ENCODE measurements at regions not wholly inside any gene's neighbourhood (a gene's known extent, or its start where the extent isn't known, plus 50 kb on each side); places are given as distances from the start of the nearest gene placed in this dataset.

GRCh38 chr7:4460597-4460996 is 221.5 kb upstream of the FOXK1 start:
- Histone ChIP-seq H3K27ac (ENCODE audit: insufficient read length, low read depth, low read length) (no peak overlapping the region), H3K4ac (ENCODE audit: low read depth, low read length) (no peak overlapping the region), H4K5ac (ENCODE audit: insufficient read length, low read depth, low read length) (no peak overlapping the region), H3T11ph (ENCODE audit: low read length) (no peak overlapping the region), H2BK20ac (ENCODE audit: low read depth, low read length, poor library complexity, severe bottlenecking) (no peak overlapping the region), H3K9me3 (ENCODE audit: control insufficient read depth, low read depth, low read length) (no peaks in the 10 kb centered on the region), H3K14ac (ENCODE audit: insufficient read depth, low read length) (no peak overlapping the region), H2BK15ac (ENCODE audit: low read depth, low read length) (no peak overlapping the region), H4K91ac (ENCODE audit: insufficient read length, low read depth, low read length) (no peak overlapping the region), H3K23ac (ENCODE audit: insufficient read length, low read depth, low read length) (no peak overlapping the region), H3K79me1 (ENCODE audit: insufficient read depth, low read depth, low read length, poor library complexity, severe bottlenecking) (no peaks in the 10 kb centered on the region), H2AFZ (ENCODE audit: low read length) (no peak overlapping the region), H2BK5ac (ENCODE audit: insufficient read length, low read length) (no peak overlapping the region), H3K56ac (ENCODE audit: insufficient read length, low read depth, low read length) (no peak overlapping the region), H4K20me1 (ENCODE audit: control insufficient read depth, insufficient read depth, insufficient read length) (no peaks in the 10 kb centered on the region), H3K27me3 (ENCODE audit: insufficient read depth, low read length) (no peaks in the 10 kb centered on the region), H3K9ac (ENCODE audit: extremely low read depth, insufficient read length, low read length) (no peak overlapping the region), H2AK5ac (ENCODE audit: insufficient read length, low read length) (no peak overlapping the region), H3K18ac (ENCODE audit: insufficient read length, low read depth, low read length) (no peak overlapping the region), H2BK12ac (ENCODE audit: insufficient read length, low read depth, low read length) (no peak overlapping the region), H2BK120ac (ENCODE audit: low read depth, low read length, poor library complexity, severe bottlenecking) (no peak overlapping the region), H3K4me2 (ENCODE audit: insufficient read depth, insufficient read length, low read length) (no peak overlapping the region), H4K8ac (replicated peaks; ENCODE audit: insufficient read length, low read depth, low read length) (no peak overlapping the region), H3K79me2 (ENCODE audit: insufficient read depth, low read length) (no peaks in the 10 kb centered on the region), H3K23me2 (ENCODE audit: insufficient read length, low read depth, low read length, poor library complexity, severe bottlenecking) (no peaks in the 10 kb centered on the region), H3K4me1 (ENCODE audit: insufficient read depth, low read length) (no peaks in the 10 kb centered on the region; the same call in 1 of the 2 replicates)
- Mint-ChIP-seq H3K4me3 (no peak overlapping the region), H3K27ac (no peak overlapping the region), H3K36me3 (ENCODE audit: insufficient read depth in 1 of 3, low read depth in 3 of 3) (peaks cover 0 to 5% (median 5%) of the 10 kb centered on the region in 3 experiments; a peak in 4 of 7 replicates), H3K9me3 (peaks cover 5 to 65% of the 10 kb centered on the region in 2 experiments; a peak in 4 of 5 replicates), H3K27me3 (ENCODE audit: low read depth) (peaks cover 6% of the 10 kb centered on the region), H3K4me1 (peaks cover 0 to 5% of the 10 kb centered on the region in 2 experiments; a peak in 2 of 4 replicates)
- WGBS (ENCODE audit: extremely low coverage, insufficient read length, low lambda C conversion rate): no CpG with 5 or more reads among the region's 2 CpGs
- TF ChIP-seq, protein P1, sequence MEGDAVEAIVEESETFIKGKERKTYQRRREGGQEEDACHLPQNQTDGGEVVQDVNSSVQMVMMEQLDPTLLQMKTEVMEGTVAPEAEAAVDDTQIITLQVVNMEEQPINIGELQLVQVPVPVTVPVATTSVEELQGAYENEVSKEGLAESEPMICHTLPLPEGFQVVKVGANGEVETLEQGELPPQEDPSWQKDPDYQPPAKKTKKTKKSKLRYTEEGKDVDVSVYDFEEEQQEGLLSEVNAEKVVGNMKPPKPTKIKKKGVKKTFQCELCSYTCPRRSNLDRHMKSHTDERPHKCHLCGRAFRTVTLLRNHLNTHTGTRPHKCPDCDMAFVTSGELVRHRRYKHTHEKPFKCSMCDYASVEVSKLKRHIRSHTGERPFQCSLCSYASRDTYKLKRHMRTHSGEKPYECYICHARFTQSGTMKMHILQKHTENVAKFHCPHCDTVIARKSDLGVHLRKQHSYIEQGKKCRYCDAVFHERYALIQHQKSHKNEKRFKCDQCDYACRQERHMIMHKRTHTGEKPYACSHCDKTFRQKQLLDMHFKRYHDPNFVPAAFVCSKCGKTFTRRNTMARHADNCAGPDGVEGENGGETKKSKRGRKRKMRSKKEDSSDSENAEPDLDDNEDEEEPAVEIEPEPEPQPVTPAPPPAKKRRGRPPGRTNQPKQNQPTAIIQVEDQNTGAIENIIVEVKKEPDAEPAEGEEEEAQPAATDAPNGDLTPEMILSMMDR (conservative IDR thresholded peaks at IDR 0.05): no peak
- DNase-seq: no peak

Data from H9 (cell line).